ENCODE measurements at regions not wholly inside any gene's neighbourhood (a gene's known extent, or its start where the extent isn't known, plus 50 kb on each side); places are given as distances from the start of the nearest gene placed in this dataset.
A peak's percentile ranks its signal among the peaks of the same experiment; 100 is the strongest.

GRCh38 chr12:111310076-111310870, 58.6 kb downstream of the PHETA1 start:
- no peak for DNase-seq

GRCh38 chr12:111309584-111309983, 59.3 kb downstream of the PHETA1 start:
- no peak for DNase-seq

GRCh38 chr12:111308473-111308872, 60.4 kb downstream of the PHETA1 start:
- no peak for DNase-seq

GRCh38 chr12:111304642-111305071, 64.2 kb downstream of the PHETA1 start:
- DNase-seq, result peak; percentile 18

- DNase-seq, result no peak
Measured at GRCh38 chr12:111303531-111303930, 65.4 kb downstream of the PHETA1 start.

GRCh38 chr12:111298582-111299436, 70.1 kb downstream of the PHETA1 start:
- DNase-seq, result peak; percentile 27

GRCh38 chr12:111297703-111298426, 71.0 kb downstream of the PHETA1 start:
- DNase-seq, result no peak

- no peak for DNase-seq
Measured at GRCh38 chr12:111296906-111297463, 71.9 kb downstream of the PHETA1 start.

GRCh38 chr12:111295176-111295575, 73.7 kb downstream of the PHETA1 start:
- no peak for DNase-seq

GRCh38 chr12:111293266-111294009, 75.5 kb downstream of the PHETA1 start:
- no peak for DNase-seq

- DNase-seq, result no peak
Measured at GRCh38 chr12:111291357-111291756, 77.5 kb downstream of the PHETA1 start.

GRCh38 chr12:111288771-111289170, 80.1 kb downstream of the PHETA1 start:
- no peak for DNase-seq

GRCh38 chr12:111287125-111287900, 81.6 kb downstream of the PHETA1 start:
- no peak for DNase-seq

- no peak for DNase-seq
Measured at GRCh38 chr12:111285200-111285599, 83.7 kb downstream of the PHETA1 start.

GRCh38 chr12:111284709-111285108, 84.2 kb downstream of the PHETA1 start:
- DNase-seq, result no peak

GRCh38 chr12:111283966-111284365, 84.9 kb downstream of the PHETA1 start:
- DNase-seq, result no peak

- no peak for DNase-seq
Measured at GRCh38 chr12:111283521-111283920, 85.4 kb downstream of the PHETA1 start.

GRCh38 chr12:111277570-111277969, 91.3 kb downstream of the PHETA1 start:
- DNase-seq, result no peak

- DNase-seq, result no peak
Measured at GRCh38 chr12:111276146-111276545, 92.7 kb downstream of the PHETA1 start.

GRCh38 chr12:111275308-111275707, 93.6 kb downstream of the PHETA1 start:
- no peak for DNase-seq

GRCh38 chr12:111274777-111275176, 94.1 kb downstream of the PHETA1 start:
- DNase-seq, result no peak
